ENCODE measurements at regions not wholly inside any gene's neighbourhood (a gene's known extent, or its start where the extent isn't known, plus 50 kb on each side); places are given as distances from the start of the nearest gene placed in this dataset.

- TF ChIP-seq EZH2 (IDR thresholded peaks at IDR 0.05; ENCODE audit: low read length) (no peak), CTCF (optimal IDR thresholded peaks at IDR 0.05 in 1 of 3, IDR thresholded peaks at IDR 0.05 in 1 of 3, conservative IDR thresholded peaks at IDR 0.05 in 1 of 3; ENCODE audit: extremely low read depth in 1 of 3, insufficient read depth in 2 of 3, low read length in 3 of 3) (no peak)
Measured at GRCh38 chr13:68584776-68585175, 1354.6 kb upstream of the PCDH9 start.

Data from keratinocyte (primary cell).